CD4-positive, CD25-positive, alpha-beta regulatory T cell (primary cell): ENCODE measurements at regions not wholly inside any gene's neighbourhood (a gene's known extent, or its start where the extent isn't known, plus 50 kb on each side); places are given as distances from the start of the nearest gene placed in this dataset.

ENCODE experiments used
- ATAC-seq, 2 donors: fragments of 150-1000 bp; cut with Tn5 transposase; one replicate each; pipeline ENCODE4 v1.10.0; 2021; ENCODE audit warnings: low read depth in 2 of 2, moderate number of reproducible peaks in 2 of 2, moderate library complexity in 1 of 2
- DNase-seq, 3 donors: peaks; one replicate each; pipeline versions ENCODE4 v3.0.0 to v3.0.0-alpha.2; 2012 to 2022; ENCODE audit warnings: mixed read lengths in 1 of 3
- H3K27ac ChIP-seq: one replicate; pipeline ENCODE4 v1.7.0; 2013; ENCODE audit warnings: mild to moderate bottlenecking, low read length; ENCODE audit not compliant: insufficient read depth, poor library complexity, severe bottlenecking
- H3K27me3 ChIP-seq: one replicate; pipeline ENCODE4 v1.7.0; 2013; ENCODE audit warnings: low read length; ENCODE audit not compliant: control insufficient read depth, insufficient read depth
- H3K36me3 ChIP-seq: one replicate; pipeline ENCODE4 v1.7.0; 2013; ENCODE audit warnings: mild to moderate bottlenecking, low read length, moderate library complexity; ENCODE audit not compliant: control insufficient read depth, insufficient read depth
- H3K4me1 ChIP-seq: 2 replicates; pipeline ENCODE4 v1.7.0; 2013; ENCODE audit warnings: mild to moderate bottlenecking, low read length; ENCODE audit not compliant: insufficient read depth, control insufficient read depth, poor library complexity, severe bottlenecking
- H3K4me3 ChIP-seq: one replicate; pipeline ENCODE4 v1.7.0; 2013; ENCODE audit warnings: low read depth, mild to moderate bottlenecking, low read length, moderate library complexity
- H3K9me3 ChIP-seq, 2 experiments: 1 replicate in 1 of 2; 2 replicates in 1 of 2; pipeline ENCODE4 v1.7.0; 2013; ENCODE audit warnings: low read length in 2 of 2, mild to moderate bottlenecking in 1 of 2, moderate library complexity in 1 of 2; ENCODE audit not compliant: control insufficient read depth in 2 of 2
- H3K27ac Mint-ChIP-seq, 3 donors: one replicate each; pipeline ENCODE4 v1.8.0; 2020 to 2022; ENCODE audit warnings: mild to moderate bottlenecking in 3 of 3, mixed read lengths in 3 of 3, moderate library complexity in 2 of 3
- H3K27me3 Mint-ChIP-seq: one replicate; pipeline ENCODE4 v1.8.0; 2022; ENCODE audit warnings: mild to moderate bottlenecking, mixed read lengths
- H3K36me3 Mint-ChIP-seq: one replicate; pipeline ENCODE4 v1.8.0; 2020; ENCODE audit warnings: mixed read lengths
- H3K4me1 Mint-ChIP-seq, 4 donors: one replicate each; pipeline ENCODE4 v1.8.0; 2020 to 2022; ENCODE audit warnings: mixed read lengths in 4 of 4, mild to moderate bottlenecking in 1 of 4
- H3K4me3 Mint-ChIP-seq, 4 donors: one replicate each; pipeline ENCODE4 v1.8.0; 2020 to 2022; ENCODE audit warnings: mild to moderate bottlenecking in 4 of 4, mixed read lengths in 4 of 4, moderate library complexity in 3 of 4
- H3K9me3 Mint-ChIP-seq, 7 donors: one replicate each; pipeline ENCODE4 v1.8.0; 2020 to 2022; ENCODE audit warnings: mixed read lengths in 7 of 7, mild to moderate bottlenecking in 3 of 7, moderate library complexity in 2 of 7

DNA sequence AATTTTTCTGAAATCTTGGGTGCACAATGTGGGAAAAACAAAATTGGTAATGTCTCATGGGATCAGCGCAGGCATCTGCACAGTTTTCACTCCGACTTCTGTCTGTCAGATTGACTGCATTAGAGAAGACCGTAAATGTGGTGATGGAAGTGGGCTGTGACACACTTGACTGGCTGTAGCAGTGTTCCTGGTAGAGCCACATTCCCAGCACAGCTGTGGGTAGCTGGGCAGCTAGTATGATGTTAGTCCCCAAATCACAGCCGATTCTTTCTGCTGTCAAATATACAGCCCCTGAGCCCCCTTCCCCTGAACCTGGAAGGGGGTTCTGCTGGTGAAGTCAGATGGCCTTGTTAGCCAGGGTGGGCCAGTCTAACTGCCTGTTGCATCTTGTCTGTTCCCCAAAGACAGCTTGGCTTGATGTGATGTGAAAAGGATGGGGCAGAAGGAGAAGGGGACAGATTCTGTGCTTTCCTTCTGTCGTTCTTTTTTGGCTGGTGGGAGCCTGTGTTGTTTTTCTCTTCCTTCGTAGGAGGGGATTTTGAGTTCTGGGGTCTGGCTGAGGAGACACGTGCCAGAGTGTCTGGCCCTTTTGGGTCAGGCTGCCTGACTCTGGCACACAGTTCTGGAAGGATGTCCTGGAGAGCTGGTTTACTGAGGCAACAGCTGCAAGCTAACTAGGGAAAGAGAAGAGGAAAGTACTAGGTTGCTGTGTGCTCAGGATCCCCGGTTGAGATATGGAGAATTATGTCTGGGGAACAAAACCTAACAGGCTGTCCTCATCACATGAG lies 66.4 kb upstream of the SPRY4 start:
- no peak overlapping the region for H3K27ac ChIP-seq
- Mint-ChIP-seq H3K4me1 (peaks cover 0 to 10% (median 2%) of the 10 kb centered on the region in 4 donors), H3K9me3 (peaks cover 0 to 13% (median 6%) of the 10 kb centered on the region in 7 donors), H3K4me3 (no peak overlapping the region), H3K27me3 (peaks cover 5% of the 10 kb centered on the region), H3K27ac (peak overlapping the region in 1 of 3 donors; percentile 80), H3K36me3 (peaks cover 5% of the 10 kb centered on the region)
- no peak for DNase-seq
- peaks cover 4 to 7% of the 10 kb centered on the region in 2 experiments for H3K9me3 ChIP-seq
- H3K36me3 ChIP-seq, result no peaks in the 10 kb centered on the region
- no peak for ATAC-seq
- no peaks in the 10 kb centered on the region for H3K4me1 ChIP-seq
- H3K27me3 ChIP-seq, result no peaks in the 10 kb centered on the region
- H3K4me3 ChIP-seq, result no peak overlapping the region

DNA sequence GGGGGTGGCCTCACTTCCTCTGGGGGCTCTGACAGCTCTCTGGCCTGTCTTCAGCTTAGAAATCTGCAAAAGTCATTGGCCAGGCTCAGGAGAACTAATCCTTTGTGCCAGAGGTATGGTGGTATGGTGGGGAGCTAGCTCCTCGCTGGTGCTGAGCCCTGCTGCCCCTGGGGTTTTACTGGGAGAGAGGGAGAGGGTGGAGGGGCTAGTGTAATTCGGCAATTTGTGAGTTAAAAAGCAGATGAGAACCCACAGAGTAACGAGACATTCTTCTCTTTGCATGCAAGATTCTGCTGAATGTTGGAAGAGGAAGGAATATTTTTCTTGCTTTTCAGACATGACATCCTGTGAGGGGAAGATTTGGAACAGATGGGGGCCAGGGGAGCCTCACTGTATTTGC lies 65.5 kb upstream of the SPRY4 start:
- Mint-ChIP-seq H3K4me3 (no peak overlapping the region), H3K9me3 (peaks cover 0 to 4% (median 2%) of the 10 kb centered on the region in 7 donors), H3K27me3 (peaks cover 5% of the 10 kb centered on the region), H3K4me1 (peaks cover 0 to 8% (median 2%) of the 10 kb centered on the region in 4 donors), H3K27ac (peak overlapping the region in 1 of 3 donors; percentile 80), H3K36me3 (no peaks in the 10 kb centered on the region)
- no peaks in the 10 kb centered on the region for H3K4me1 ChIP-seq
- ATAC-seq (no peak), DNase-seq (no peak)
- H3K27ac ChIP-seq, result no peak overlapping the region
- H3K27me3 ChIP-seq, result no peaks in the 10 kb centered on the region
- no peaks in the 10 kb centered on the region for H3K36me3 ChIP-seq
- no peaks in the 10 kb centered on the region for H3K9me3 ChIP-seq
- H3K4me3 ChIP-seq, result no peak overlapping the region

GRCh38 chr5:142388696-142389095 lies 63.9 kb upstream of the SPRY4 start:
- ATAC-seq (no peak), DNase-seq (no peak)
- H3K9me3 Mint-ChIP-seq, result peaks cover 0 to 3% (median 0%) of the 10 kb centered on the region in 7 donors
- peak overlapping the region in 1 of 3 donors; percentile 51 for H3K27ac Mint-ChIP-seq
- H3K4me3 Mint-ChIP-seq, result no peak overlapping the region
- Histone ChIP-seq H3K27me3 (no peaks in the 10 kb centered on the region), H3K27ac (no peak overlapping the region), H3K36me3 (no peaks in the 10 kb centered on the region), H3K9me3 (no peaks in the 10 kb centered on the region), H3K4me3 (no peak overlapping the region), H3K4me1 (no peaks in the 10 kb centered on the region)
- H3K27me3 Mint-ChIP-seq, result peaks cover 5% of the 10 kb centered on the region
- H3K36me3 Mint-ChIP-seq, result no peaks in the 10 kb centered on the region
- peaks cover 0 to 15% (median 2%) of the 10 kb centered on the region in 4 donors for H3K4me1 Mint-ChIP-seq

DNA sequence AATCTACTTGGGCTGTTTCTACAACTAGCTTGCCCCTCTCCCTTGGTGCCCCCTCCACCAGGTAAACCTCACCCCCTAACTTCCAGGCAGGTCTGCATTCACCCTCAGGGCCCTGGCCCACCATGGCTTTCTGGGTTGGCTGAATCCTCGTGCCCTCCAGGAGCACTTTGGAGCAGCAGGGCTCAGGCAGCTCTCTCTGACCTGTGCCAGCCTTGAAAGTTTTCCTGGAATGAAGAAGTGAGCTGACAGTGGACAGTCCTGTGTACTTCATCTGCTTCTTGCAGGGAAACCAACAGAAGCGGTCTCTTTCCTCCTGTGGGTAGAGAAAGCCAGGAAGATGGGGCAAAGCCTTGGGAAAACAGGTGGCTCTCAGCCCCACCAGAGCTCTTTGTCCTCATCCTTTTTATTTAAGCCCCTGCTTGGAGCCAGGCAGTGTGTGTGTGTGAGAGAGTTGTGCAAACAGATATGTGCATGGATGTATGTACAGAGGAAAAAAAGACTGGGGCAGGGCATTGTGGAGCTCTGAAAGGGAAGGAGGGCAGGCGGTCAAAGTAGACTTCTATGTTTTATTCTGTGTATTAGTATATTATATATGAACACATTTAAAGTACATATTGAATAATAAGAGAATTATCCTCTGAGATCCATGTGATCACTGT lies 62.3 kb upstream of the SPRY4 start:
- Histone ChIP-seq H3K27ac (no peak overlapping the region), H3K4me1 (no peaks in the 10 kb centered on the region), H3K9me3 (no peaks in the 10 kb centered on the region), H3K4me3 (no peak overlapping the region), H3K36me3 (no peaks in the 10 kb centered on the region), H3K27me3 (no peaks in the 10 kb centered on the region)
- no peak for ATAC-seq
- Mint-ChIP-seq H3K9me3 (peaks cover 0 to 3% (median 0%) of the 10 kb centered on the region in 7 donors), H3K27me3 (no peaks in the 10 kb centered on the region), H3K27ac (no peak overlapping the region), H3K4me3 (no peak overlapping the region), H3K4me1 (peaks cover 0 to 15% (median 2%) of the 10 kb centered on the region in 4 donors), H3K36me3 (no peaks in the 10 kb centered on the region)
- no peak for DNase-seq

GRCh38 chr5:142386137-142387023 lies 61.6 kb upstream of the SPRY4 start:
- no peak for ATAC-seq

GRCh38 chr5:142385194-142385593 lies 60.4 kb upstream of the SPRY4 start:
- Mint-ChIP-seq H3K9me3 (peaks cover 0 to 2% (median 0%) of the 10 kb centered on the region in 7 donors), H3K27me3 (no peaks in the 10 kb centered on the region), H3K4me3 (no peak overlapping the region), H3K27ac (peak overlapping the region in 1 of 3 donors; percentile 80), H3K36me3 (no peaks in the 10 kb centered on the region), H3K4me1 (peaks cover 0 to 15% (median 2%) of the 10 kb centered on the region in 4 donors)
- H3K4me1 ChIP-seq, result no peaks in the 10 kb centered on the region
- H3K27ac ChIP-seq, result no peak overlapping the region
- no peaks in the 10 kb centered on the region for H3K9me3 ChIP-seq
- H3K27me3 ChIP-seq, result no peaks in the 10 kb centered on the region
- H3K36me3 ChIP-seq, result no peaks in the 10 kb centered on the region
- no peak for ATAC-seq
- no peak overlapping the region for H3K4me3 ChIP-seq
- DNase-seq, result no peak

More at GRCh38 chr5:142386137-142387023, 61.6 kb upstream of the SPRY4 start:
- Histone ChIP-seq H3K9me3 (no peaks in the 10 kb centered on the region), H3K4me3 (no peak overlapping the region), H3K36me3 (no peaks in the 10 kb centered on the region), H3K27me3 (no peaks in the 10 kb centered on the region), H3K27ac (no peak overlapping the region), H3K4me1 (no peaks in the 10 kb centered on the region)
- Mint-ChIP-seq H3K27me3 (no peaks in the 10 kb centered on the region), H3K36me3 (no peaks in the 10 kb centered on the region), H3K9me3 (peaks cover 0 to 3% (median 0%) of the 10 kb centered on the region in 7 donors), H3K4me1 (peaks cover 0 to 15% (median 2%) of the 10 kb centered on the region in 4 donors), H3K4me3 (no peak overlapping the region), H3K27ac (peak overlapping the region in 1 of 3 donors; percentile 51)
- no peak for DNase-seq

DNA sequence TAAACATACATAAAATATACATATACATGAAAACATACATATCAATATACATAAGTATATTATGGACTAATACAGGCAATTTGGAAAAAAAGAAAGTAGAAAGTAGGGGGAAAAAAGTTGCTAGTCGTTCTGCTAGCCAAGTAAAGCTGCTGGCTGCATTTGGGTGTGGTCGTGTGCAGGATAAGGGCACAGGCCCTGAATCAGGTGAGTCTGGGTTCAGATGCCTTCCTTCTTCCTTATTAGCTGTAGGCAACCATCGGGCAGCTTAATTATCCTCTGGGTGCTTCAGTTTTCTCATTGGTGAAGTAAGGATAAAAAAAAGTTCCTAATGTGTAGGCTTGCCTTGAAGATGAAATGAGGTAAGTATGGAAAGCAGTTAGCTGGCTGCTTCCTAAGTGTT lies 59.2 kb upstream of the SPRY4 start:
- Mint-ChIP-seq H3K36me3 (no peaks in the 10 kb centered on the region), H3K9me3 (peaks cover 0 to 2% (median 0%) of the 10 kb centered on the region in 7 donors), H3K4me3 (no peak overlapping the region), H3K4me1 (peaks cover 0 to 15% (median 7%) of the 10 kb centered on the region in 4 donors), H3K27ac (no peak overlapping the region), H3K27me3 (no peaks in the 10 kb centered on the region)
- ATAC-seq (no peak), DNase-seq (no peak)
- H3K4me1 ChIP-seq, result no peaks in the 10 kb centered on the region
- no peak overlapping the region for H3K27ac ChIP-seq
- H3K27me3 ChIP-seq, result no peaks in the 10 kb centered on the region
- no peaks in the 10 kb centered on the region for H3K36me3 ChIP-seq
- H3K4me3 ChIP-seq, result no peak overlapping the region
- no peaks in the 10 kb centered on the region for H3K9me3 ChIP-seq
